Left lobe of liver (tissue), 2 donors: ENCODE measurements at regions not wholly inside any gene's neighbourhood (a gene's known extent, or its start where the extent isn't known, plus 50 kb on each side); places are given as distances from the start of the nearest gene placed in this dataset.
"Not testable (repeated sequence)": the region's sequence is repeated elsewhere in the genome, so short reads cannot be mapped to it uniquely, and the experiment has no call there.

Source experiments
- ATAC-seq: fragments of 200-7000 bp; cut with Tn5 transposase; one replicate; pipeline ENCODE4 v1.9.1; 2020; ENCODE audit warnings: mild to moderate bottlenecking, moderate library complexity
- DNase-seq: peaks from one replicate; pipeline ENCODE4 v3.0.0-alpha.2; 2020; ENCODE audit warnings: low spot score
- donor health status: DM: no; HTN: no; CAD: no; lungs with moderate emphysema.
- donor health status: DM: no; HTN: yes; CAD: no.

DNA sequence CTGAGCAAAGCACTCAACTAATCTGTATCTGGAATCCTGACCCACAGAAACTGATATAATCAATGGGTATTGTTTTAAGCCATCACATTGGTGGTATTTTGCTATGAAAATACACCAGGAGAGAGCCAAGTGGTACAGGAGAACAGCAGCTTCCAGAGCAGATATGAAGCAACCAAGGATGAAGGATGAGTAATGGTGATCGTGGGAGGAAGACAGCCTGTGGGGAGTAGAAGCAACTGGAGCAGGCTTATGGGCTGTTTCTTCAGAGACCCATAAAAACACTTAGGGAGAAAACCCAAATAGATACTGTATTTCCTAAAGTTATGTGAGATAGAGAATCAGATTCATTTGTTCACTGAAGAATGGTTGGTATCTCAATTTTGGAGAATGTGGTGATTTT, 330.8 kb downstream of the NUP35 start:
- DNase-seq (no peak), ATAC-seq (no peak)

DNA sequence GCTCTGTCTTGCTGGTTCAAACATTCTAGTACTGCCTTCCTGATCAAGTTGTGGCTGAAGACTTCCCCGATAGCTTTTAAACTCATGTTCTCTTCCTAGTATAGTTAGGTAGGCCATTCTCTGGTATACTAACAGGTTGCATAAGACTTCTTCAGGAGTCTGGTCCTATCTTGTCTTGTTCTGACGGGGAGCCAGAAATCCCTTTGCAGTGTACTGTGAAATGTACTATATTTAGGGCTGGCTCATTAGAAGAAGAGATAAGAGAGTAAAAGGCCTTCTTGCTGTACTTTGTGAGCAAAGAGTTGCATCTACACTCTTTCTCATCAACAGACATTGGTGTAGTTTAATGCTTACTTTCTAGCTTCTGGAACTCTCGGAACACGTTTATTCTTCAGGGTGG, 331.9 kb downstream of the NUP35 start:
- no peak for DNase-seq
- ATAC-seq, result no peak

DNA sequence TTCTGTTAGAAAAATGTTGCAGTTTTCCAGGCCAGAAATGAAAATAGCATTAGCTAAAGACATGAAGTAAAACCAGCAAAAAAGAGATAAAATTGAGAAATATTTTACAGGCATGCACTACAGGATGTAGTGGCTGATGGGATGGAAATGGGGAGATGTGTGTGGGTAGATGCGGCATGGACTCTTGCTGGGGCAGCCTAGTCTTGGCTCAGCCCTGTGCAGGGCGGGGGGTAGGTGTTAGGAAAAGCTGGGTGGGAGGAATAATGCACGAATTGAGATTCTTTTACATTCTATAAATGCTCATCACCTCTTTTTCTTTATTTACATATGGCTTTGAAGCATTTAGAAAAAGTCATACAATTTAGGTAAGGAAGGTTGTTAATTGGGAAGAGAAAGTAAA, 334.2 kb downstream of the NUP35 start:
- ATAC-seq, result no peak
- DNase-seq, result no peak

DNA sequence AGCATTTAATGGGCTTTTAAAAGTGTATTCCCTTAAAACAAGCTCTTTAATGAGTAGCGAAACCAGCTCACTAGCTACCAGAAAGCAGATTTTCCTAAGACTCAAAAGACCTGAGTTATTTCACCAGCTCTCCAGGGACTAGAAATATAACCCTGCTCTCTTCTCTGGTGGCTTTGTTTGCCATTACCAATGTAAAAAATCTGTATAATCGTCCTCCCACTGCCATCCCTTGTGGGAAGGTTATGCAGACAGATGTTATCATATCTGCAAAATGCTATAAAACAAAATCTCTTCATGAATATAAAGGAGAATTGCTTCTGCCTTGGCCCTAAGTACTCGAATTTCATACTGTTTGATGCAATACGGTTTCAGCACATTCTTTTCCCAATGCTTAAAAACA, 335.2 kb downstream of the NUP35 start:
- no peak for ATAC-seq
- no peak for DNase-seq

DNA sequence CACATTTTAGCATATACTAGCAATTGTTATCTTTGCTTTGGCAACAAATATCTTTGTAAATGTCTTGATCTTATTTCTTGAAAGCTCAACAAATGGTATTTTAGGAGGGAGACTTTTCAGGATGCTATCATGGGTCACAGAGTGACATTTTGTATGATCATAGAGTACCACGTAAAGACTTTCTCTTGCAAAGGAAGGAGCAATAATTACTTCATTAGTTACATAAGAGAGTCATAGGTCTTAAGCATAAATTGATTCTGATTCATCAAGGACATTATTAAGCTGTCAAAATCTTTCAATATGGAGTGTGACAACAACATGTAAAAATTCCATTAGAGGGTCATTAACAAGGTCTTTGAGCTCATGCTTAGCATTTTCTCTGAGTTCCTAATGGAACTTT, 339.6 kb downstream of the NUP35 start:
- no peak for ATAC-seq
- DNase-seq, result no peak

DNA sequence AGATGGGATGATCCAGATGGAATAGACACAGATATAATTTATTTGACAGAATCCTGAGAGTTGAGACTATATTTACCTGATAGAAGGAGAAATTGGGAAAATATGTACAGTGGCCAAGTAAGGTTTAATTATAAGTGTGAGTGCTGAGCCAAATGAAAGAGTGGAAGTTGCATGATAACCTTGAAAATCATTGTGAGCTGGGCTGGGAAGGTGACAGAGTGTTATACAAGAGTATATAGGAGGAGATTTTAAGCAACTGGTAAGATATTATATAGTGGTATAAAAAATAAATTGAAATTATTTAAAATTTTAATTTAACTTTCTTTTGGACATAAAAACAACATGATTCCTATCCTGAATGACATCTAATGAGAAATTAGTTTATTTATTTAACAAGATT, 340.8 kb downstream of the NUP35 start:
- ATAC-seq, result no peak
- DNase-seq, result no peak

DNA sequence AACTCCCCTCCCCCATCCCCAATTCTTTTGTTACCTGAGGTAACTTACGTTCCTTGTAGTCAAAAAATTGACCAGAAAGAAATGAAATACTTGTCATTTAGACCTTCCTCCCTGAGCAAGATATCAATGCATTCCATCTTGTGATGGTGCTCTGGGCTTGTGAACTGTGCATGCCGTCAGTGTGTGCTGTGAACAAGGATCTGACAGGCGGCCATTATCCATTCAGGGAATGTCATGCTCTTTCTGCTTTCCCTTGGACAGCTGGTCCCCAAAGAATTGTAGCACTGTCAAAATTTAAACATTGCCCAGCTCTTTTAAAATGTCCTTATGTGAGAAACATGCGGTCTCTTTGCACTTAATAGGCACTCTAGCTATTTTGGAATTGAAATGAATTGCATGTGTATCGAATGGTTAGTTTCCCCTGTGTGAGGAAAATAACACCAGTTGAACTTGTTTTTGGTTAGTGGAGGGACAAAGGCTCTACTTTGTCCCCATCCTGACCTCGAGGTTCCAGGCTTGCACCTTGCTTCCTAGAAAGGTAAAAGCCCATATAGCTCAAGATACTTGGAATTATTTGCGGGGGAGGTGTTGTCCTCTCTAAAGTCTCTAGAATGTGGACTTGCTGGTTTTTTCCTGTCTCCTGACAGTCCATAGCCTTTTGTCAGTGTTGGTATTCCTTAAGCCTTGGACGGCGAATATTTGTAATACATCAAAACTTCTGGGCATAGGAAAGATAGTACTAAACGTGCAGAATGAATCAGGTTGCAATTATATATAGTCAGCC, 350.9 kb downstream of the NUP35 start:
- DNase-seq (no peak), ATAC-seq (no peak)

DNA sequence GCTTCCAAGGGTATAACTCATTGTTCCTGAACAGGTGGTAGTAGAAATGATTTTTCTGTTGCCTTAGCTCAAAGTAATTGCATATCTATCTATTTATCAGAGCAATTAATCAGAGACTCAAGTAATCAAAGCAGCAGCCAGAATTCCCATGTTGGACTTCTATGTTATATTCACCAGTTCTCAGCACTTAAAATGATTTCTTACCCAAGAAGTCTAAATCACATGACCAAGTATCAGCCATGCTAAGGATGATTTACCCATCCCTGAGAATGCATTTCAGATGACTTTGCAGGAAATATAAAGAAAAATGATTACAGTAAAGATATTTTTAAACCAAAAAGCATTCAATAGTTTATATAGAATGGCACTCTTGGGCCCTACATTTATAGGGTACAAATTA, 352.2 kb downstream of the NUP35 start:
- DNase-seq (no peak), ATAC-seq (no peak)

DNA sequence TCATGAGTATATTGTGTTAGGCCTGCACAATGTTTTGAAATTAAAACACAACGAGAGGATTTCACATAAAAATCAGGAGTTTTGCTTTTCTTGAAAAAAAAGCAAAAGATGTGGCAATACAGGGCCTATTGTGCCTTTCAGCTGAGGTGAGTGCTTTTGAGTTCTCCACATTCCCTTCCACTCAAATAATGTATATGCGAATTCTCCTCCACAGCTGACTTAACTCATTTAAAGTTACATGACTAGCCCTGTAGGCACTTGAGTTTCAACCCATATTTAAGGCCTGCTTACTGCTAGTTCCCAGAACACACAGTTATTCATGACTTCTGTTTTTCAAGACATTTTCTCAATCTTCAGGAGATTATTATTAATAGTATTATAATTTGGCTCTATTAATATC, 353.1 kb downstream of the NUP35 start:
- ATAC-seq, result no peak
- DNase-seq, result no peak

DNA sequence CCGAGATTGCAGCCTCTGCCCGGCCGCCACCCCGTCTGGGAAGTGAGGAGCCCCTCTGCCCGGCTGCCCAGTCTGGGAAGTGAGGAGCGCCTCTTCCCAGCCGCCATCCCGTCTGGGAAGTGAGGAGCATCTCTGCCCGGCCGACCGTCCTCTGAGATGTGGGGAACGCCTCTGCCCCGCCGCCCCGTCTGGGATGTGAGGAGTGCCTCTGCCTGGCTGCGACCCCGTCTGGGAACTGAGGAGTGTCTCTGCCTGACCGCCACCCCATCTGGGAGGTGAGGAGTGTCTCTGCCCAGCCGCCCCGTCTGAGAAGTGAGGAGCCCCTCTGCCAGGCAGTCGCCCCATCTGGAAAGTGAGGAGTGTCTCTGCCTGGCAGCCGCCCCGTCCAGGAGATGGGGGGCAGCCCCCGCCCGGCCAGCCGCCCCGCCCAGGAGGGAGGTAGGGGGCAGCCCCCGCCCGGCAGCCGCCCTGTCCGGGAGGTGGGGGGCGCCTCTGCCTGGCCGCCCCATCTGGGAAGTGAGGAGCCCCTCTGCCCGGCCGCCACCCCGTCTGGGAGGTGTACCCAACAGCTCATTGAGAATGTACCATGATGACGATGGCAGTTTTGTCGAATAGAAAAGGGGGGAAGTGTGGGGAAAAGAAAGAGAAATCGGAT, 354.8 kb downstream of the NUP35 start:
- not testable (repeated sequence) for ATAC-seq, DNase-seq

DNA sequence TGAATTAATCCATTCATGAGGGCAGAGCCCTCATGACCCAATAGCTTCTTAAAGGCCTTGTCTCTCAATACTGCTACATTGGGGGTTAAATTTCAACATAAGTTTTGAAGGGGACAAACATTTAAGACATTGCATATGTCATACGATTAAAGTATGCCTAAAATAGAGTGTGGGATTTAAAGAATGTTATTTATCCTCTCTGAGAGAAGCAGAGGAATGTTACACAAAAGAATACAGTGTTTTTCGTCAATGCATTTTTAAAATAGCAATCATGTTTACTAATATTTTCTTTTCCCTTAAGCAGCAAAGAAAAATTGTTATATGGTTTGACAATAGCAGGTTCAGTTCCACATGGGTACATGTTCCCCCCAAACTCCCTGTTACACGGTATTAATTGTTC, 363.1 kb downstream of the NUP35 start:
- ATAC-seq, result no peak
- no peak for DNase-seq

DNA sequence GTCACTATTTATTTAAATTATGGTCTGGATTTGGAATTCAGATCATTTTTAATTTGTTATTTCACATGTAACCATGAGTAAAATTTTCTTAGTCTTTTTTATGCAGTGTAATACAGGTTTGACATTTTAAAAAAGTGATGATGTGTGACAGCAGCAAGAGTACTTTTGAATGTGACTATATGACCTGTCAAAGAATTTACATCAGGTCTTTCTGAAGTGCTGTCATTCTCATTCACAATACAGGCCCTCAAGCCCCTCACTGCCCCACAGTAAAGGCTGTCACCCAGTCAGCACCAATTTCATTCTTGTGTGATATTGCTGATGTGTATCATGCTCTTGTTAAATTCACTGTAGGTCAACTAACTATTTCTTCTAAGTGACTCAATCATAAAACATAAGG, 364.2 kb downstream of the NUP35 start:
- no peak for ATAC-seq
- no peak for DNase-seq

DNA sequence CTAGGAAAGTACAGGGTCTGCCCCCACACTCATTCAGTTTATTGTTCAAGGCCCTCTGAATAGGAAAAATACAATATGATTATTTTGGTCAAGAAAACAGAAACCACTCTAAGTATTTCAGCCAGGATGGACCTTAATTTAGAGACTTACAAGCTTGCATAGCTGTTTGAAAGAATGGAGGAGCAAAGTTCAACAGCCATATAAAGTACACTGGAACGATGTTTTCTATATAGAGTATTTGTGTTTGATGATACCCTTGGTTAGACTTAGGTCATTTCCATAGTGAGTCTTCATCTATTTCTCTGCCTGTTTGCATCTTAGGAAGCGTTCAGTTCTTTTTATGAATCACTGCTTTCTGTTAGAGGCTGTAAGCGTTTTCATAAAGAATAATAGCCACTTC, 366.2 kb downstream of the NUP35 start:
- ATAC-seq (no peak), DNase-seq (no peak)

DNA sequence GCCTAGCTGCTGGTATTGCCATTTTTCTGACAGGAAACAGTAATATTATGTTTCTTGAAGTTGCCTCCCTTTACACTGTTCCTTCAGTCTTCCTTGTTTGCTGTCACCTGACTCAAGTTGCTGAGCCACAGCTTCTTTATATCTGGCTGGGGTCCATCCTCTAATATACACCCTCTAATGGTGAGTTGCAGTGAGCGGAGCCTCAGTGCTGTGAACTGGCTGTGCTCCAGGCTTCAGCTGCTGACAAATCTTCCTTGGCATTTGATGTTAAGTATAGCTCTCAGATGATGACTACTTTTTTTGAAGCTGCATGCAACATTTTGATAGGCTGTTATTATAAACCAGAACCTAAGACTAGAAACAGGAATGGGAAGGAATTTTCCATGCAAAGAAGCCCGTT, 366.7 kb downstream of the NUP35 start:
- ATAC-seq (no peak), DNase-seq (no peak)

DNA sequence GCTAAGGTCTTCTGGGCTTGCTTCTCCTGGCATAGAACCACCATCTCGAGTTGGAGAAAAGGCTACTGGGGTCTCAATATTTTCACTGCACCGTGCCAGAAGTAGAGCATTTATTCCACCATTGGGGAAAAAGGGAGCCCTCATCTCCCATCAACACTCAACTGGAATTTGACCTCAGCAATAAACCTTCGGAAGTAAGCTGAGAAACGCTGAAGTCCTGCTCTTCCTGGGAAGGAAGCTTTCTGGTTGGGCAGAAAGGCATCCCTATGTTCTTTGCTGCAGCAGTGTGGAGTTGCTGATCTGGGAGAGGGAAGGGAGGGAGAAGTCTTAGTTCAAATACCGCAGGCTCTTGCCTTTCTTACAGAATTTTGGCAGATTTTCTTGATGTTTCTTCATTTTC, 368.8 kb downstream of the NUP35 start:
- ATAC-seq (no peak), DNase-seq (no peak)

DNA sequence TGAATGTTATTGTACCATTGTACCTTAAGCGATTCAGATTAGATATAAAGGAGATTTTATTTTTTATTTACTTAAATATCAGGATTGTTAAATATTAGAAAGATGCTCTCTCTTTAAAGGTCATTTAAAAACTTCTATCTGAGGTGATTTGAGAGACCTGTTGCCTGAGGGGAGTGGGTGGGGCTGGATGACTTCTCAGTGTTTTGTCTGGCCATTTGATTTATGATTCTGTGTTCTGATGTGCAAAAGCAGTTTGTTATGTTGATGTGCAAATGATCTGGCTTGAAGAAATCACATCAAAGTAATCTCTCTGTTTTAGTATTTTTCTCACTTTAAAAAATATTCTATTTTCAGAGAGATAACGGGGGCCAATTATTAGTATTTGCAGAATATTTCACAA, 370.8 kb downstream of the NUP35 start:
- ATAC-seq (no peak), DNase-seq (no peak)

DNA sequence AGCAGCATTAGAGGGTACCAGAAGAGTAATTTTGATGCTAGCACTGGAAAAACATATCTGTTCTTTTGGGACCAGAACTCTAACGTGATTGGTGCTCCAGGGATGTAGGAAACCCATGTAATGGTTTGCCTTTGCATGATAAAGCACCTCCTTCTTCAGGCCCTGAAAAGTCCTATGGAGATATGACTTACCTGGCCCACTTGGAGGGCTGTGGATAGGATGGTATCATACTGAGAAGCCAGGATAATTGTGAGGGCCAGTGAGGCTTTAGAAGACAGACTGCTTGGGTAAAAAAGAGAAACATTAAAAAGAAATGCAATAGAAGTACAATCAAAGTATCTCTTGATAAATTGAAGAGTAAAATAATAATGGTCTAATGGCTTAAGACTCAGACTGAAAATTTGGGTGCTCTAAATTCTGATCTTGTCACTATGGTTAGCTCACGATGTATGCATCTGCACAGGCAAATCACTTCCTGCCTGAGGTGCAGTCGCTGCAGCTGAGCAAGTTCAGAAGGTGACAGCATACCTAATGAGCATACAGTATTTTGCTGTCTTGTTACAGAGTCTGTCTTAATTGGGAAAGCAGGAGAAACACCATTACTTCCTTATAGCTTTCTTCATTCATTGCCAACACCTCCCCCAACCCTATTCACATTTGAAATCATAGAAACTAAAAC, 371.5 kb downstream of the NUP35 start:
- no peak for DNase-seq
- ATAC-seq, result no peak

DNA sequence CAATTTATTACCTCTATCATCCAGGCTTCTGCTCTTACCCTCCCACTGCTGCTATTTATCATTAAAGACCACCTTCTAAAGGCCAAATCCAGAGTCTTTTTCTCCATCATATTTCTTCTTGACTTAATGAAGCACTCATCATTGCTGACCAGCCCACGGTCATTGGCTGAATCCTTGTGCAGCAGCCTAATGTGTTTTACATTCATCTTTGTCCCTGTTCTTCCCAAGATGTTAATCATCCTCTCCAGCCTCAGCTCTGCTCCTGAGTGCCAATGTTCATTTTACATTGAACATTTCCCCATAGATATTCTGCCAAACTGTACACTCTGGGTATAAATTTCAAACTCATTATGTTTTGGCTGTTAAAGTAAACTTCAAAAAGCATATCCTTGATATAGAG, 373.6 kb downstream of the NUP35 start:
- ATAC-seq, result no peak

DNA sequence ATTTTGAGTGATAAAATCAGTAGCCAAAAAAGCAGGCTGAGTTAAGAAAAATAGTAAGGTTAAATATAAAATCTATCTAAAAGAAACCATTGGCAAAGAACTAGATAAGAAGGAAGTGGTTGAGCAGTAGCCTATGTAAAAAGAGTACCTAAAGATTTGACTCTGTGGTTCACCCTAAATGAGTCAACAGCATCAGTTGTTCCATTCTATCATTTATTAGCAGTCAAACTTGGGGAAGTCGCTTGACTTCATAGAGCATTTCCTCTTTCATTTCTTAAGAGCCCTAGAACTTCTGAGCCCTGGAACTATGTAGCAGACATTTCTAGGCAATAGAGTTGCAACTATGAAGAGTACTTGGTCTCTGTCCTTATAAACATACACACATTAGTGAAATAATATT, 381.7 kb downstream of the NUP35 start:
- no peak for ATAC-seq
- no peak for DNase-seq

More for the DNA sequence above, 373.6 kb downstream of the NUP35 start:
- no peak for DNase-seq

DNA sequence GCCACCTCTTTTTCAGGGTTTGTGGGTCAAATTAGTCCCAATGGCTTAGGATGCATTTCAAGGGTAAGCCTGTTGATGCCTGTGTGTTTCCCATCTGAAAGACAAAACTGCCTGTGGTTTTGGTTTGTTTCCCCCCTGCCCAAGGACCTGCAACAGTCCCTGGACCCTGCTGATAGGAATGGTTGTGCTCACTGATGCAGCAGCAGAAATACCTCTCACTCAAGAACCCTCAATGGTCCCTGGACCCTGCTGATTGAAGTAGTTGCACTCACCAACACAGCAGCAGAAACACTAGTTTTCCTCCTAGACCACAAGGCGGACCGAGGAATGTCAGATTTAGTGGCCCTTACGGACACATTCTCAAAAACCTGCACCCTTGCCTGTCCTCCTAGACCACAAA, 386.9 kb downstream of the NUP35 start:
- no peak for DNase-seq

DNA sequence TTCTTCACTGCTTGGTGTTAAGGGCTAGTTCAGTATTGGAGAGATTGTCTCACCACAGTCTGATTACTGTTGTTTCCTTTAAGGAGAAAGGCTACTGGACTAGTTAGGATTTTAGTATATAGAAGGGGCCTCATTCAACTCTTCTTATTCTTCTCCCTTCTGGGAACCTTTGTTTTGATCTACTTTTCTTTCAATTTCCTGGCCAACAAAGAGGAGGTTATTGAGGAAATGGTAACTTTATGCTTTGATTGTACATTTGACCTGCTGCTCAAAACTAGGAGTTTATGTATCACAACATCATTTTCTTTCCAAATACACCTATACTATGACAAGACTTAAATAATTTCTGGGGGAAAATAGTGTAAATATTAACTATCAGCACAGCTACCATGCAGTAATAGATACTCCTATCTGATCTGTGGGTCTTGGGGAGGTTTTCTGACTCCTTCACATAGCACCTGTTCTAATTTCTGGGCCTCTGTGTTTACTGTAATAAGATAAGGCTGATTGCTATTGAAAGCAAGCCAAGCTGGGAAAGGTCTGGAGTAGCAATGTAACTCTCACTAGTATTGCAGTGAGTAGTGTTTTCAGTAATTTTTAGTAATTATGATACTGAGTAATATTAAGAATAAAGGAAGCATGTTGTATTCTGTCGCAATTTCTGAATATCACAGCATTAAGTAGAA, 395.3 kb downstream of the NUP35 start:
- no peak for ATAC-seq
- DNase-seq, result no peak

More for the DNA sequence above, 386.9 kb downstream of the NUP35 start:
- no peak for ATAC-seq

DNA sequence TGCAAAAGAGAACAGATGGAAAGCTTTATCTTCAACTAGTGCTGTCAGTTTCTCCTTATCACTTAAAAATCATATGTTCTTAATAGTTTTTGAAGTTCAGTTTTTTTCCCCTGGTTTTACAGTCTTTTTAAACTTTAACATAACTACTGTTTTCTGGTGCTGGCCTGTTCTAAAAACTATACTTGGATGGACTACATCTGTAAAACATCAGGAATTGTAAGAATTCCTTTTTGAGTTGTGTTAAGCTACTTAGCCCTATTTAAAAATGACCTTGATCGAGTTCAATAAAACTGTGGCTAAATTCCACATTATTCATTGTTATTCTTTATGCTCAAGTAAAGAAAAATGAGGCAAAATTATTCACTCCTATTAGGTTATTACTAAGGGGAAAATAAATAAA, 397.7 kb downstream of the NUP35 start:
- ATAC-seq (no peak), DNase-seq (no peak)
